Hypothalamus (tissue), 51 donors: ENCODE measurements at regions not wholly inside any gene's neighbourhood (a gene's known extent, or its start where the extent isn't known, plus 50 kb on each side); places are given as distances from the start of the nearest gene placed in this dataset.
A peak's percentile ranks its signal among the peaks of the same experiment; 100 is the strongest.
"Not testable (repeated sequence)": the region's sequence is repeated elsewhere in the genome, so short reads cannot be mapped to it uniquely, and the experiment has no call there.

ENCODE experiments used
- DNase-seq, 51 donors: peaks; one replicate each; lab custom pipeline; 2025; lab: John Stamatoyannopoulos, UW

DNA sequence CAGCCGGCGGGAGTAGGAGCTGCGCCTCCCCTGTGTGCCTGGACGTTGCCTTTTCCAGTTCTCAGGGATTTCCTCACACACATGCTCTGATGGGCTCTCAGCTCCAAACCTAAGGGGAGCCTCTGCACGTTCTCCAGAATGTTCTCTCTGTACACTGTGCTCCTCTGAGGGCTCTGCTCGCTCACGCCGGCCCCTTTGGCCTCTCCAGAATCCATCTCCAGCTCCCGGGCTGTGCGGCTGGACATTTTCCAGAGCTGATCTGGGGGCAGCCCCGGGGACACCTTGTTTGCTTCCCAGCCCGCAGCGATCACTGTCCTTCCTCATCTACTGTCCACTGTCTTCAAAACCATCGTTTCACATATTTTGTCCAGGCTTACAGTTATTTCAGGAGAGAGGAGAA, 245.4 kb upstream of the HDAC4 start:
- no peak for DNase-seq

GRCh38 chr2:239644594-239644993, 243.8 kb upstream of the HDAC4 start:
- DNase-seq = not testable (repeated sequence)

GRCh38 chr2:239644011-239644410, 243.2 kb upstream of the HDAC4 start:
- DNase-seq = no peak

GRCh38 chr2:239642406-239643004, 241.7 kb upstream of the HDAC4 start:
- no peak for DNase-seq

DNA sequence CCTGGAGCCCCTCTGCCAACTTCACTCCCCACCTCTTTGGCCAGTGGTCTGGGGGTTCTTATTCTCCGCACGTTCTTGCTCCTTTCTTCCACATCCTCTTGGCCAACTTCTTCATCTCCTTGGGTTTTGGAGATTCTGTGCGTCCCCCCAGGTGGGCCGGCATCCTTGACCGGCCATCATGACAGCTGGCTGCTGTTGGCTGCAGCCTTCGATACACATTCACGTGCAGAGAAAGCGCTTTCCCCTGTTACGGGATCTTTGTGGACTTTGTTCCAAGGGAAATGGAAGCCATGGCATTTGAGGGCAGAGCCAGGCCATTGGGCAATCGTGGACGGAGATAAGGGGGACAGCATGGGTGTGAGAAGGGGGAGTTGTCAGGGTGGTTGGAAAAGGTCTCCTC, 241.1 kb upstream of the HDAC4 start:
- DNase-seq = not testable (repeated sequence)

DNA sequence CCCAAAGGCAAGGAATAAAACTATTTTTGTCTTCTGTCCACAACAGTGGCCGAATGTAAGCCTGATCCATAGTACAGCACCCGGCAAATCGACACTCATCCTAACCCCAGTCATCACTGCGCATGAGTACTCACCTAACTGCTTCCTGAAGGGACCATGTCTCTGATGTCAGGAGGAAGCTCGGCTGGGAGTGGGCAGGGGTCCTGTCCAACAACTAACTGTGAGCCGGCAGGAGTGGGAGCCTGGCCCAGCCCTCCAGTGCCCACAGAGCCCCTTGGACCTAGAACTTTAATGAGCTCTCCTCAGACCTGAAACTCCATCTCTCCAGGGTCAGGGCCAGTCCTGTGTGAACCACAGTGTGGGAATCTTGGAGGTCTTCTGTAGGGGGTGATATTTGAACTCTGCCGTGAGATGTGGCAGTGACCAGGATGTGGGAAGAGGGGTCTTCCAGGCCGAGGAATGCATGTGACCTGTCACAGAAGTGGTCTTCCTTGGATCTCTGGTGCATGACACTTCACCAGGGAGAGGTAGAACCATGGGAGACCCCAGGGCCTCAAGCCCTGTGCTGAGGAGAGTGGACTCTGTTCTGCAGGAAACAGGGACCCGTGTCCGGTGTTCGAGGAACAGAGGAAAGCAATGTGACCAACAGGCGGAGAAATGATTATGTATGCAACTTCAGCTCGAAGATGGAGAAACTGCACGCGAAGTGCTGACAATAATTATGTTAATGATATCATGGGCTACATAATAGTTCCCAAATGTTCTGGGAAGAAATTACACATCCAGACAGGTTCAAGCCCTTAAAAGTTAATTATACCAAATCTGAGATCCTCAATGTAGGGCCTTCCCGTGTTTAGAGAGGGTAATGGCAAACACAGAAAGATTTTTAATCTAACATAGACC, 240.1 kb upstream of the HDAC4 start:
- DNase-seq = no peak

GRCh38 chr2:239640210-239640609, 239.4 kb upstream of the HDAC4 start:
- DNase-seq = no peak

DNA sequence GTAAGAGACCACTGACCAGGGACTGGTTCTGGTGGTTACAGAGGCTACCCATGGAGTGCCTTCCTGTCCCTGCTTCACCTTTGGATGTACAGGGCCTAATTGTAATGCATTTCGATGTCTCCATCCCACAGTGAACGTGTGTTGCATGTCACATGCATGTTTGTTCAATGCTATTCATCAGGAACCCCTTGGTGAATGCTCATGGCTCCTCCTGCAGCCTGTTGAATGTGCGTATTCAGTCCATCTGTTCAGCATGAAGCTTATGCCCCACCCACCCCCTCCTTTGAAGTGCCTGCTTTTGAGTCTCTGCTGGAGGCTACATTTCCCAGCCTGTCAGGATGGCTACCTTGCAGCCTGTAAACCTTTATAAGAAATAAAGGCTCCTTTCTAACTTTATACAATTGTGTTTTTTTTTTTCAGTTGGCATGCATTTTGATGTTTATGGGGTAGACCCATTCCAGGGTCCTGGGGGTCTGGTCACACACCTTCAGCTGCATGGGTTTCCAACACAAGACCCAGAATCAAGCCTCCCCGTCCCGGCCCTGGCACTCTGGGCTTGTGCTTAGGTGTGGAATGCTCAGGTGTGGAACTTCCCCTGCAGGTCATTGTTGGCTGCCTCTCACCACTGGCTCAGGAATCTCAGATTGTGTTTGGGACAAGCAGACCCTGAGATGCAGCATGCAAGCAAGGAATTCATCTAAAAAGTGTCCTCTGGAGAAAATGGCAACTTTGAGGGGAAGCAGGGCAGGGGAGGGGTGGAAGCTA, 238.8 kb upstream of the HDAC4 start:
- no peak for DNase-seq

DNA sequence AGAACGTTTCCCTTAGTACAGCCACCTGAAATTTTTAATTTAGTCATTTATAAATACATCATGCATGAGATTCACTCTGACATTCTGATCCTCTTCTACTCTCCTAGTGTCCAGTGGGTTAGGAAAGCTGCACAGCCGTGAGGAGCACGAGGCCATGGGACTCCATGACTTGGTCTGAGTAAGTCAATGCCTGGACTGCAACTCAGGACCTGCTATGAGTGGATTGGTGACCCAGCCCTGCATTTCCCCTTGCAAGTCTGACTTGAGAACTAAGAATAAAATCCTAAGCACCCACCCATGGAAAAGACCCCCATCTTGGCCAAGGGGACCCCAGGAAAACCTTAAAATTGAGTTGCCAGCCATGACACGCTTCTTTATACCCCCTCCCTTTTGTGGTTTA, 237.6 kb upstream of the HDAC4 start:
- no peak for DNase-seq

- no peak for DNase-seq
Observed at GRCh38 chr2:239636808-239637207, 236.0 kb upstream of the HDAC4 start.

DNA sequence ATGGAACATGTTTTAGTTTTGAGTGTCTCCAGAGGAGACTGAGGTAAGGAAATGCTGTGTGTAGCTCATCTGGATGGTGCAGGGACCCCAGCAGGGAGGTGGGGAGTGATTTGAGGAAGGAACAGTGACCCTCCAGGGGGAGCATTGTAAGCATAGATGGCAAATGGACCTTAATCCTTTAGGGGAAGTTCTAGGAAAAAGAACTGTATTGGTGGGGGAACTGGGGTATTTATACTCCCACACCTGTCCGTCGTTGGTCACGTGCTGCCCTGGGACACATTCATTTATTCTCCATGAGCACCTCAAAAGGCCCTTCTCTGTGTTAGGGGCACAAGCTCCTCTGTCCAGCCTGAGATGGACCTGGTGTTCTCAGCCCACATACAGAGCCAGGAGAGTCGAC, 233.9 kb upstream of the HDAC4 start:
- DNase-seq = no peak

DNA sequence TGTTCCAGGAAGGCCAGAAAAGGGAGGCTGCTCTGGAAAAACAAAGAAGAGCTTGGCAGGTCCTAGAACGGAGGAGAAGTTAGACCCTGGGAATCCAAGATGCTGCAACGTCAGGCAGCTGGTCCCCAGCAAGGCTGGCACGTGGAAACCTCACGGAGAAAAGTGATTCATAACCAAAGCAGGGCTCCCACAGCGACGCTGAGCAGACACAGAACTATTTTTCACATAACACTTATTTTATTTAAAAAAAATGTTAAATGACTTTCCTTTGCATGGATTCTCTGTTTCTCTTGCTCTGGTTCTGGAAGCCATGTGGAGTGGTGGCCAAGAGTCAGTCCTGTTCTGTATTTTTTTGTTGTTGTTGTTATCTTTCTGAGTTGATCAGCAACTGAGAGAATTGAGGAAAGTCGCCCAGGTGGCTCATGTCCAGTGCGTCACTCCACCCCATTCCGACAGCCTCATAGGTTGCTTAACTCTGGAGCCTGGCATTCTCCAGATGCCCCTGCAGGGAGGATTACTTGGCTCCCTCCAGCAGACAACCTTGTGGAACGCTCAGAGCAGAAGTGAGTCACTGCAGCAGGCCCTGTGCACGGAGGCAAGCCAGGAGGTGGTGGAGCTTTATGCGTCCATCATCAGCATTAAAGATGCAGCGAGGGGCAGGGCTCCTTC, 229.9 kb upstream of the HDAC4 start:
- peak in 2 of 51 donors; percentile 5 to 46 for DNase-seq

- DNase-seq = no peak
Observed at GRCh38 chr2:239629926-239630617, 229.3 kb upstream of the HDAC4 start.

GRCh38 chr2:239626961-239627592, 226.3 kb upstream of the HDAC4 start:
- DNase-seq = no peak

DNA sequence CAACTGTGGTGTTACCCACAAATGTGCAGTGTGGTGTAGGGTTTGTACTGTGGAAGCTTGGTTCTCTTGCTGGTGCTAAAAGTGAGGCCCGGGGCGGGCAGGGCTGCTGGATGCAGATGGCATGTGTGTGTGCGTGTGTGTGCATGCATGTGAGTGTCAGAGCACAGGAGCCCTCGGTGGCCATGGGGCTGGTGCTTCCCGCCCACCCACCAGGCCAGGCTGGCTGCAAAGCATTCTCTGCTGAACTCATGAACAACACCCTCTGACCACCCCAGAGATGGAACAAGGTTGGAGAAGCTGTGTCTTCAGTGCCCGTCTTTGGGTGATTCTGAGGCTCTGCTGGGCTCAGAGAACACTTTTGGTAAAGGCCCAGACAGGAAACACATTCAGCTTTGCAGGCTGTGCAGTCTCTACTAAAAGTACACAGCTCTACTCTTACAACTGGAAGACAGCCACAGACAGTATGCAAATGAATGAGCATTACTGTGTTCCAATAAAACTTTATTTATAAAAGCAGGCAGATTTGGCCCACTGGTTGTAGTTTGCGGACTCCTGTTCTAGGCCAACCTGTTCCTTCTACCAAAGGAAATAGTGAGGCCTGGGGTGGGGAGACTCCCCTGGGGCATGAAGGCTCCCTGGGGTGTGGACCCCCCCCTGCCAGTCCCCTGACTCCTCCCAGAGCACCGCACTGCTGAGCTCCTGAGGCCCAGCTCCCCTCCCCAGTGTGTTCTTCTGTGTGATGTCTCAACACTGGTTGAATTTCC, 225.3 kb upstream of the HDAC4 start:
- DNase-seq = no peak

DNA sequence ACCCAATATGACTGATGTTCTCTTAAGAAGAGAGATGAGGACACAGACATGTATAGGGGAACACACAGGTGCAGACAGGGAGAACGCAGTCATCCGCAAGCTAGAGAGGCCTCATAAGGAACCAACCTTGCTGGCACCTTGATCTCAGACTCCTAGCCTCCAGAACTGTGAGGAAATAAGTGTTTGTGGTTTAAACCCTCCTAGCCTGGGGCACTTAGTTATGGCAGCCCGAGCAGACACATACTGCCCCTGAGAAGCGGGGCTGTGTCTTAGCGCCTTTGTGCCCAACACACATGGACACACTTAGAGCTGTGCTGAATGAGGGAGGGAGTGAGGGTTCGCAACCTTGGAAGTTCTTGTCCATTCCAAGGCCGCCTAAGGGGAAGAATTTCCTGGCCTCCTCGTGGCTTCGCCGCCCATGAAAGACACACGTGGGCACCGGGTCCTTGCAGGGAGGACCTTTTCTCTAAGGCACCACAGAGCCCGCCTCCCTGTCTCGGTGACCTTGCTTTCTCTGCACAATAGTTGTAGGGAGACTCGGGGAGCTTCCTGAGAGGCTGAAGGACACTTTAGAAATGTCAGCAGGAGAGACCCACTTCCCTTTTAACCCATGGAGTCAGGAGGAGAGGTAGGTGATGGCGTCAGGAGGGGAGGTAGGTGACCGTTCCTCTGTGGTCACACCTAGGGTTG, 224.5 kb upstream of the HDAC4 start:
- no peak for DNase-seq

GRCh38 chr2:239621611-239622010, 220.8 kb upstream of the HDAC4 start:
- no peak for DNase-seq

DNA sequence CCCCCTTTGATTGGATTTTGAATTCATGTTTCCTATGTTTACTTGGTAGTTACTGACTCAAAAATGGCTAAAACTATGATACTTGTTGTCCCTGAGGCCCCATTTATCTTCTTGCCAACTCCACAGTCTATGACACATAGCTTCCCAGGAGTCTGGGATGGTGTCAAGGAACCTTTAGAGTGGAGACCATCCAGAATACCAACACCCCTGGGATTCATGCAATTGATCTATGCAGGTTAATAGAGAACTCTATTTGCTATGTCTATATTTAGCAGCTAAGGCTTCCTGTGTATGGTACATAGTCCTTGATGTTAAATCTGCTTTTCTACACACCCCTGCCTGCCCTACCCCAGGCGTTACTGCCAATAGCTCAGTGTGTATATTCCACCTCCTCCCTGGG, 218.5 kb upstream of the HDAC4 start:
- no peak for DNase-seq

- no peak for DNase-seq
Observed at GRCh38 chr2:239616729-239617128, 215.9 kb upstream of the HDAC4 start.
